Adrenal gland (tissue), 5 donors: ENCODE measurements at regions not wholly inside any gene's neighbourhood (a gene's known extent, or its start where the extent isn't known, plus 50 kb on each side); places are given as distances from the start of the nearest gene placed in this dataset.

Experiments used
- CTCF ChIP-seq, 6 experiments: fragments of 450-650 bp in 4 of 6; fragments of 200-600 bp in 2 of 6; sonication (generic) in 1 of 6; IDR thresholded peaks; 1 replicate in 5 of 6; 2 replicates in 1 of 6; pipeline versions ENCODE4 v1.5.1 to v1.8.0; 2016 to 2021; ENCODE audit warnings: antibody characterized with exemption in 6 of 6, mild to moderate bottlenecking in 2 of 6, moderate library complexity in 1 of 6
- POLR2A ChIP-seq, 2 donors: fragments of 450-650 bp; IDR thresholded peaks; one replicate each; pipeline ENCODE4 v1.6.1; 2017; ENCODE audit warnings: antibody characterized with exemption in 2 of 2, mild to moderate bottlenecking in 2 of 2, moderate library complexity in 1 of 2
- donor health status: DM: no; HTN: no; CAD: no.

- TF ChIP-seq CTCF (IDR thresholded peaks at IDR 0.05) (no peak), POLR2A (IDR thresholded peaks at IDR 0.05) (no peak)
These were observed 194.9 kb downstream of the DUSP6 start for GRCh38 chr12:89157413-89157812.
